Ascending aorta (tissue), 2 donors: ENCODE measurements at regions not wholly inside any gene's neighbourhood (a gene's known extent, or its start where the extent isn't known, plus 50 kb on each side); places are given as distances from the start of the nearest gene placed in this dataset.
"Not testable (repeated sequence)": the region's sequence is repeated elsewhere in the genome, so short reads cannot be mapped to it uniquely, and the experiment has no call there.

Experiments used
- DNase-seq, 2 donors: peaks; one replicate each; pipeline ENCODE4 v3.0.0-alpha.2; 2019; ENCODE audit warnings: low spot score in 2 of 2
- H3K27ac ChIP-seq, 2 donors: fragments of 200-600 bp; sonication (generic); one replicate each; pipeline ENCODE4 v1.5.1; 2016 to 2017; ENCODE audit warnings: mild to moderate bottlenecking in 1 of 2
- H3K27me3 ChIP-seq: fragments of 200-600 bp; sonication (generic); one replicate; pipeline ENCODE4 v1.5.1; 2017
- H3K36me3 ChIP-seq, 2 donors: fragments of 200-600 bp; sonication (generic); one replicate each; pipeline ENCODE4 v1.5.1; 2016
- H3K4me1 ChIP-seq, 2 donors: fragments of 200-600 bp; sonication (generic); one replicate each; pipeline ENCODE4 v1.5.1; 2016 to 2017; ENCODE audit warnings: mild to moderate bottlenecking in 1 of 2
- H3K4me3 ChIP-seq, 2 donors: fragments of 200-600 bp; sonication (generic); one replicate each; pipeline ENCODE4 v1.5.1; 2016 to 2017; ENCODE audit warnings: mild to moderate bottlenecking in 1 of 2
- H3K9me3 ChIP-seq, 2 donors: fragments of 200-600 bp; sonication (generic); one replicate each; pipeline ENCODE4 v1.5.1; 2016
- intact Hi-C: fragments of 100-400 bp; cut with DNase I; formaldehyde crosslinking; loops from one replicate; pipeline ENCODE4 v1.15.1; 2023

DNA sequence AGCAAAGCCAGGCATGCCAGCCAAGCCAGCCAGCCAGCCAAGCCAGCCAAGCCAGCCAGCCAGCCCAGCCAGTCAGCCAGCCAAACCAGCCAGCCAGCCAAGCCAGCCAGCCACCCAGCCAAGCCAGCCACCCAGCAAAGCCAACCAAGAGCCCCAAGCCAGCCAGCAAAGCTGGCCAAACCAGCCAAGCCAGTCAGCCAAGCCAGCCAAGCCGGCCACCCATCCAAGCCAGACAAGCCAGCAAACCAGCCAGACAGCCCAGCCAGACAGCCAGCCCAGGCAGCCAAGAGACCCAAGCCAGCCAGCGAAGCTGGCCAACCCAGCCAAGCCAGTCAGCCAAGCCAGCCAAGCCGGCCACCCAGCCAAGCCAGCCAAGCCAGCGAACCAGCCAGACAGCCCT lies 338.3 kb upstream of the PLGLB2 start:
- H3K9me3 ChIP-seq, H3K36me3 ChIP-seq, H3K4me1 ChIP-seq, intact Hi-C loops, H3K27ac ChIP-seq, H3K27me3 ChIP-seq, H3K4me3 ChIP-seq, DNase-seq: not testable (repeated sequence)

DNA sequence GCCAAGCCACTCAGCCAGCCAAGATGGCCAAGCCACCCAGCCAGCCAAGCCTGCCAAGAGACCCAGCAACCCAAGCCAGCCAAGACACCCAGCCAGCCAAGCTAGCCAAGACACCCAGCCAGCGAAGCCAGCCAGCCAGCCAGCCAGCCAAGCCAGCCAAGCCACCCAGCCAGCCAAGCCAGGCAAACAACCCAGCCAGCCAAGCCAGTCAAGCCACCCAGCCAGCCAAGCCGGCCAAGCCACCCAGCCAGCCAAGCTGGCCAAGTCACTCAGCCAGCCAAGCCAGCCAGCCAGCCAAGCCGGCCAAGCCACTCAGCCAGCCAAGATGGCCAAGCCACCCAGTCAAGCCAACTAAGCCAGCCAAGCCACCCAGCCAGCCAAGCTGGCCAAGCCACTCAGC lies 337.5 kb upstream of the PLGLB2 start:
- H3K9me3 ChIP-seq, H3K27ac ChIP-seq, H3K27me3 ChIP-seq, intact Hi-C loops, H3K4me1 ChIP-seq, DNase-seq, H3K36me3 ChIP-seq, H3K4me3 ChIP-seq: not testable (repeated sequence)

GRCh38 chr2:87412036-87412820 lies 335.7 kb upstream of the PLGLB2 start:
- intact Hi-C loops, H3K27me3 ChIP-seq, H3K27ac ChIP-seq, H3K9me3 ChIP-seq, H3K4me1 ChIP-seq, H3K36me3 ChIP-seq, H3K4me3 ChIP-seq: not testable (repeated sequence)
- peak in 1 of 2 donors; percentile 58 for DNase-seq

- H3K36me3 ChIP-seq, intact Hi-C loops, H3K4me3 ChIP-seq, H3K9me3 ChIP-seq, H3K27me3 ChIP-seq, DNase-seq, H3K4me1 ChIP-seq, H3K27ac ChIP-seq: not testable (repeated sequence)
Observed at GRCh38 chr2:87414331-87414730, 333.6 kb upstream of the PLGLB2 start.

- DNase-seq, result peak in 1 of 2 donors; percentile 46
- intact Hi-C loops, result not testable (repeated sequence)
Observed at GRCh38 chr2:87414795-87415570, 332.9 kb upstream of the PLGLB2 start.

DNA sequence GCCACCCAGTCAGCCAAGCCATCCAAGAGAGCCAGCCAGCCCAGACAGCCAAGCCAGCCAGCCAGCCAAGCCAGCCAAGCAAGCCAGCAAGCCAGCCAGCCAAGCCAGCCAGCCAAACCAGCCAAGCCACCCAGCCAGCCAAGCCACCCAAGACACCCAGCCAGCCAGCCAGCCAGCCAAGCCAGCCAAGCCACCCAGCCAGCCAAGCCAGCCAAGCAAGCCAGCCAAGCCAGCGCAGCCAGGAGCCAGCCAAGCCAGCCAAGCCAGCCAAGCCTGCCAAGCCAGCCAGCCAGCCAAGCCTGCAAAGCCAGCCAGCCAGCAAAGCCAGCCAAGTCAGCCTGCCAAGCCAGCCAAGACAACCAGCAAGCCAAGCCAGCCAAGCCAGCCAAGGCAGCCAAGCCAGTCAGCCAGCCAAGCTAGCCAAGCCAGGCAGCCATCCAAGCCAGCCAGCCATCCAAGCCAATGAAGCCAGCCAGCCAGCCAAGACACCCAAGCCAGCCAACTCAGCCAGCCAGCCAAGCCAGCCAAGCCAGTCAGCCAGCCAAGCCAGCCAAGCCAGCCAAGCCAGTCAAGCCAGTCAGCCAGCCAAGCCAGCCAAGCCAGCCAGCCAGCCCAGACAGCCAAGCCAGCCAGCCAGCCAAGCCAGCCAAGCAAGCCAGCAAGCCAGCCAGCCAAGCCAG lies 332.2 kb upstream of the PLGLB2 start:
- H3K27ac ChIP-seq, H3K4me1 ChIP-seq, H3K4me3 ChIP-seq, intact Hi-C loops, H3K27me3 ChIP-seq, H3K36me3 ChIP-seq, H3K9me3 ChIP-seq: not testable (repeated sequence)
- peak in 1 of 2 donors; percentile 62 for DNase-seq

More at GRCh38 chr2:87414795-87415570, 332.9 kb upstream of the PLGLB2 start:
- H3K4me1 ChIP-seq, H3K27ac ChIP-seq, H3K36me3 ChIP-seq, H3K4me3 ChIP-seq, H3K27me3 ChIP-seq, H3K9me3 ChIP-seq: not testable (repeated sequence)

- intact Hi-C loops, H3K4me3 ChIP-seq, H3K36me3 ChIP-seq, H3K27ac ChIP-seq, H3K27me3 ChIP-seq, H3K9me3 ChIP-seq, DNase-seq, H3K4me1 ChIP-seq: not testable (repeated sequence)
Observed at GRCh38 chr2:87416266-87416592, 331.7 kb upstream of the PLGLB2 start.

DNA sequence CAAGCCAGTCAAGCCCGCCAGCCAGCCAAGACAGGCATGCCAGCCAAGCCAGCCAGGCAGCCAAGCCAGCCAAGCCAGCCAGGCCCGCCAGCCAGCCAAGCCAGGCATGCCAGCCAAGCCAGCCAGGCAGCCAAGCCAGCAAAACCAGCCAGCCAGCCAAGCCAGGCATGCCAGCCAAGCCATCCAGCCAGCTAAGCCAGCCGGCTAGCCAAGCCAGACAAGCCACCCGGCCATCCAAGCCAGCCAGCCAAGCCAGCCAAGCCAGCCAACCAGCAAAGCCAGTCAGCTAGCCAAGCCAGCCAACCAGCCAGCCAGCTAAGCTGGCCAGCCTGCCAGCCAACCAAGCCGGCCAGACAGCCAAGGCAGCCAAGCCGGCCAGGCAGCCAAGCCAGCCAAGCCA lies 330.7 kb upstream of the PLGLB2 start:
- peak in 1 of 2 donors; percentile 42 for DNase-seq
- intact Hi-C loops, H3K27me3 ChIP-seq, H3K4me3 ChIP-seq, H3K9me3 ChIP-seq, H3K27ac ChIP-seq, H3K36me3 ChIP-seq, H3K4me1 ChIP-seq: not testable (repeated sequence)

- H3K4me1 ChIP-seq, H3K27ac ChIP-seq, H3K9me3 ChIP-seq, H3K27me3 ChIP-seq, intact Hi-C loops, H3K4me3 ChIP-seq, H3K36me3 ChIP-seq: not testable (repeated sequence)
- peak in 1 of 2 donors; percentile 63 for DNase-seq
Observed at GRCh38 chr2:87417742-87418567, 329.9 kb upstream of the PLGLB2 start.

GRCh38 chr2:87418823-87419822 lies 328.8 kb upstream of the PLGLB2 start:
- H3K27me3 ChIP-seq, H3K4me3 ChIP-seq, H3K36me3 ChIP-seq, intact Hi-C loops, H3K4me1 ChIP-seq, H3K9me3 ChIP-seq, H3K27ac ChIP-seq: not testable (repeated sequence)
- peak in 1 of 2 donors; percentile 72 for DNase-seq

DNA sequence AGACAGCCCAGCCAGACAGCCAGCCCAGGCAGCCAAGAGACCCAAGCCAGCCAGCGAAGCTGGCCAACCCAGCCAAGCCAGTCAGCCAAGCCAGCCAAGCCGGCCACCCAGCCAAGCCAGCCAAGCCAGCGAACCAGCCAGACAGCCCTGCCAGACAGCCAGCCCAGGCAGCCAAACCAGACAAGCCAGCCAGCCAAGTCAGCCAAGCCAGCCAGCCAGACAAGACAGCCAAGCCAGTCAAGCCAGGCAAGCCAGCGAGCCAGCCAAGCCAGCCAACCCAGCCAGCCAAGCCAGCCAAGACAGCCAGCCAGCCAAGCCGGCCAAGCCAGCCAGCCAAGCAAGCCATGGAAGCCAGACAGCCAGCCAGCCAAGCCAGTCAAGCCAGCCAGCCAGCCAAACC lies 327.9 kb upstream of the PLGLB2 start:
- H3K27ac ChIP-seq, H3K4me3 ChIP-seq, H3K4me1 ChIP-seq, H3K27me3 ChIP-seq, H3K36me3 ChIP-seq, H3K9me3 ChIP-seq, intact Hi-C loops: not testable (repeated sequence)
- peak in 1 of 2 donors; percentile 54 for DNase-seq

DNA sequence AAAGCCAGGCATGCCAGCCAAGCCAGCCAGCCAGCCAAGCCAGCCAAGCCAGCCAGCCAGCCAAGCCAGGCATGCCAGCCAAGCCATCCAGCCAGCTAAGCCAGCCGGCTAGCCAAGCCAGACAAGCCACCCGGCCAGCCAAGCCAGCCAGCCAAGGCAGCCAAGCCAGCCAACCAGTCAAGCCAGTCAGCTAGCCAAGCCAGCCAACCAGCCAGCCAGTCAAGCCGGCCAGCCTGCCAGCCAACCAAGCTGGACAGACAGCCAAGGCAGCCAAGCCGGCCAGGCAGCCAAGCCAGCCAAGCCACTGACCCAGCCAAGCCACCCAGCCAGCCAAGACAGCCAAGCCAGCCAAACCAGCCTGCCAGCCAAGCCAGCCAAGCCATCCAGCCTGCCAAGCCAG lies 326.9 kb upstream of the PLGLB2 start:
- H3K9me3 ChIP-seq, DNase-seq, intact Hi-C loops, H3K4me1 ChIP-seq, H3K36me3 ChIP-seq, H3K27me3 ChIP-seq, H3K4me3 ChIP-seq, H3K27ac ChIP-seq: not testable (repeated sequence)
